K562 (cell line): ENCODE measurements at regions not wholly inside any gene's neighbourhood (a gene's known extent, or its start where the extent isn't known, plus 50 kb on each side); places are given as distances from the start of the nearest gene placed in this dataset.

ENCODE experiments used
- ADNP ChIP-seq: fragments of 200-800 bp; sonication (Bioruptor generic); IDR thresholded peaks from 2 replicates; pipeline ENCODE4 v1.6.1; 2016; ENCODE audit warnings: missing genetic modification characterization, missing compliant biosample characterization
- CC2D1A ChIP-seq: fragments of 450-650 bp; IDR thresholded peaks from 2 replicates; pipeline ENCODE4 v1.6.1; 2017; ENCODE audit warnings: mild to moderate bottlenecking
- CHD2 ChIP-seq: IDR thresholded peaks from 2 replicates; pipeline ENCODE4 v1.6.1; 2011; ENCODE audit warnings: low read depth, low read length
- CREM ChIP-seq: IDR thresholded peaks from 2 replicates; pipeline ENCODE4 v1.6.1; 2014; ENCODE audit warnings: antibody characterized with exemption, low read depth
- CTBP1 ChIP-seq: fragments of 450-650 bp; IDR thresholded peaks from 2 replicates; pipeline ENCODE4 v1.6.1; 2016; ENCODE audit warnings: borderline replicate concordance
- DMBX1 ChIP-seq: fragments of 250-450 bp; sonication (Bioruptor Pico); IDR thresholded peaks from 2 replicates; pipeline ENCODE4 v1.8.0; 2022; ENCODE audit warnings: inconsistent platforms, mild to moderate bottlenecking, moderate library complexity, borderline replicate concordance
- EZH2 ChIP-seq: IDR thresholded peaks from 2 replicates; pipeline ENCODE4 v1.6.1; 2012; ENCODE audit warnings: low read depth, mild to moderate bottlenecking, inconsistent platforms, low read length, borderline replicate concordance
- FOXA3 ChIP-seq, 2 experiments: fragments of 450-650 bp in 1 of 2; sonication (generic) in 1 of 2; formaldehyde crosslinking; IDR thresholded peaks in 1 of 2; conservative IDR thresholded peaks in 1 of 2; 2 replicates each; pipeline versions ENCODE4 v1.4.0 to v1.8.0; 2020 to 2022; ENCODE audit warnings: mild to moderate bottlenecking in 2 of 2, missing genetic modification reagents in 1 of 2
- FOXK1 ChIP-seq: sonication (generic); formaldehyde crosslinking; IDR thresholded peaks from 2 replicates; pipeline ENCODE4 v1.8.0; 2022; ENCODE audit warnings: missing genetic modification reagents, mild to moderate bottlenecking, borderline replicate concordance
- FOXP1 ChIP-seq: sonication (generic); formaldehyde crosslinking; IDR thresholded peaks from 2 replicates; pipeline ENCODE4 v1.8.0; 2022; ENCODE audit warnings: mild to moderate bottlenecking, missing genetic modification reagents
- HDAC3 ChIP-seq: fragments of 450-650 bp; IDR thresholded peaks from 2 replicates; pipeline ENCODE4 v1.6.1; 2018; ENCODE audit warnings: borderline replicate concordance, mild to moderate bottlenecking, moderate library complexity; ENCODE audit not compliant: partially characterized antibody
- HLTF ChIP-seq: fragments of 450-650 bp; IDR thresholded peaks from 2 replicates; pipeline ENCODE4 v1.6.1; 2016
- KAT2B ChIP-seq: IDR thresholded peaks from one replicate; pipeline ENCODE4 v1.6.1; 2012; ENCODE audit warnings: low read depth, mild to moderate bottlenecking, control low read depth, inconsistent platforms, low read length, moderate library complexity
- MCM2 ChIP-seq: fragments of 450-650 bp; IDR thresholded peaks from 2 replicates; pipeline ENCODE4 v1.6.1; 2017; ENCODE audit warnings: low read depth, mild to moderate bottlenecking
- POLR3A ChIP-seq: IDR thresholded peaks from 2 replicates; pipeline ENCODE4 v1.6.1; 2011; ENCODE audit warnings: borderline replicate concordance, mild to moderate bottlenecking, moderate library complexity; ENCODE audit not compliant: insufficient read length, insufficient read depth; ENCODE audit errors: extremely low read depth
- RAD51 ChIP-seq: fragments of 450-650 bp; IDR thresholded peaks from 2 replicates; pipeline ENCODE4 v1.7.1; 2016; ENCODE audit warnings: low read depth, mild to moderate bottlenecking, borderline replicate concordance
- RUNX1 ChIP-seq: sonication (generic); IDR thresholded peaks from 2 replicates; pipeline ENCODE4 v1.6.1; 2016; ENCODE audit warnings: antibody characterized with exemption, low read depth
- SIN3B ChIP-seq: fragments of 450-650 bp; IDR thresholded peaks from 2 replicates; pipeline ENCODE4 v1.6.1; 2017; ENCODE audit warnings: low read depth, mild to moderate bottlenecking, moderate library complexity
- SP1 ChIP-seq: sonication (generic); formaldehyde crosslinking; IDR thresholded peaks from 2 replicates; pipeline ENCODE4 v1.8.1; 2022; ENCODE audit warnings: mild to moderate bottlenecking, missing genetic modification reagents
- TAF15 ChIP-seq: fragments of 200-400 bp; formaldehyde crosslinking; IDR thresholded peaks from 2 replicates; pipeline ENCODE4 v1.6.1; 2017; ENCODE audit warnings: mild to moderate bottlenecking, low read depth, low read length, moderate library complexity
- TBP ChIP-seq: optimal IDR thresholded peaks from 2 replicates; pipeline ENCODE3; 2011; ENCODE audit warnings: low read depth, low read length, improper control_type of control experiment
- ZNF134 ChIP-seq: fragments of 250-450 bp; sonication (Bioruptor Pico); conservative IDR thresholded peaks from 2 replicates; pipeline ENCODE4 v1.4.0; 2020
- ZNF217 ChIP-seq: sonication (generic); formaldehyde crosslinking; IDR thresholded peaks from 2 replicates; pipeline ENCODE4 v1.8.0; 2022; ENCODE audit warnings: mild to moderate bottlenecking, missing genetic modification reagents
- TF ChIP-seq, protein P1 (sequence below): sonication (generic); formaldehyde crosslinking; IDR thresholded peaks from 2 replicates; pipeline ENCODE4 v1.8.0; 2022; ENCODE audit warnings: missing genetic modification reagents, mild to moderate bottlenecking, borderline replicate concordance
- TF ChIP-seq, protein P2 (sequence below): sonication (generic); formaldehyde crosslinking; IDR thresholded peaks from 2 replicates; pipeline ENCODE4 v1.8.0; 2022; ENCODE audit warnings: missing genetic modification reagents, mild to moderate bottlenecking, moderate library complexity, borderline replicate concordance
- TF ChIP-seq, protein P3 (sequence below): fragments of 450-650 bp; IDR thresholded peaks from 2 replicates; pipeline ENCODE4 v1.6.1; 2018; ENCODE audit not compliant: partially characterized antibody

DNA sequence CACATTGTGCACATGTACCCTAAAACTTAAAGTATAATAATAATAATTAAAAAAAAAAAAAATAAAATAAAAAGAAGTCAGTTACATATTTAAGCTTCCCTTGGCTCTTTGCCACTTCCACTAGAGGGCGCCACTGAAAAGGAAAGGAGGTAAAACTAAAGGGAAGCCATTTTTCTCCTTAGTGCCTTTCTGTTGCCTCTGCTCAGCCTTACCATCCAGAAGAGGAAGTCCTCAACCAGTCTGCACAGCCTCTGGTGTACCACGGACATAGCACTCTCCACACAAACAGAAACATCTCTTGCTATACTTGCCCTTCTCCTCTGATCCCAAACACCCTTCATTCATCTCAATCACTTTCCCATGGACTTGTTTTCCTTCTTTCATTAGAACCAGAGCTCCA is 169.0 kb upstream of the EEA1 start (continued):
- TF ChIP-seq TAF15 (no peak), SIN3B (no peak), EZH2 (no peak), CC2D1A (peak; percentile 74), KAT2B (no peak), POLR3A (no peak), RAD51 (no peak), FOXA3 (CRISPR knock-in tag; conservative IDR thresholded peaks at IDR 0.05 in 1 of 2, IDR thresholded peaks at IDR 0.05 in 1 of 2) (no peak), FOXP1 (CRISPR knock-in tag) (no peak), CTBP1 (no peak), FOXK1 (CRISPR knock-in tag) (no peak), DMBX1 (CRISPR knock-in tag) (peak; percentile 92), MCM2 (no peak), ZNF134 (CRISPR knock-in tag) (no peak), SP1 (CRISPR knock-in tag) (no peak), RUNX1 (no peak), HLTF (no peak), ADNP (tag) (no peak), ZNF217 (CRISPR knock-in tag) (no peak), CHD2 (no peak), CREM (no peak), TBP (no peak), HDAC3 (no peak)
- TF ChIP-seq, protein P1, sequence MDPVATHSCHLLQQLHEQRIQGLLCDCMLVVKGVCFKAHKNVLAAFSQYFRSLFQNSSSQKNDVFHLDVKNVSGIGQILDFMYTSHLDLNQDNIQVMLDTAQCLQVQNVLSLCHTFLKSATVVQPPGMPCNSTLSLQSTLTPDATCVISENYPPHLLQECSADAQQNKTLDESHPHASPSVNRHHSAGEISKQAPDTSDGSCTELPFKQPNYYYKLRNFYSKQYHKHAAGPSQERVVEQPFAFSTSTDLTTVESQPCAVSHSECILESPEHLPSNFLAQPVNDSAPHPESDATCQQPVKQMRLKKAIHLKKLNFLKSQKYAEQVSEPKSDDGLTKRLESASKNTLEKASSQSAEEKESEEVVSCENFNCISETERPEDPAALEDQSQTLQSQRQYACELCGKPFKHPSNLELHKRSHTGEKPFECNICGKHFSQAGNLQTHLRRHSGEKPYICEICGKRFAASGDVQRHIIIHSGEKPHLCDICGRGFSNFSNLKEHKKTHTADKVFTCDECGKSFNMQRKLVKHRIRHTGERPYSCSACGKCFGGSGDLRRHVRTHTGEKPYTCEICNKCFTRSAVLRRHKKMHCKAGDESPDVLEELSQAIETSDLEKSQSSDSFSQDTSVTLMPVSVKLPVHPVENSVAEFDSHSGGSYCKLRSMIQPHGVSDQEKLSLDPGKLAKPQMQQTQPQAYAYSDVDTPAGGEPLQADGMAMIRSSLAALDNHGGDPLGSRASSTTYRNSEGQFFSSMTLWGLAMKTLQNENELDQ (CRISPR knock-in tag), result no peak
- TF ChIP-seq, protein P2, sequence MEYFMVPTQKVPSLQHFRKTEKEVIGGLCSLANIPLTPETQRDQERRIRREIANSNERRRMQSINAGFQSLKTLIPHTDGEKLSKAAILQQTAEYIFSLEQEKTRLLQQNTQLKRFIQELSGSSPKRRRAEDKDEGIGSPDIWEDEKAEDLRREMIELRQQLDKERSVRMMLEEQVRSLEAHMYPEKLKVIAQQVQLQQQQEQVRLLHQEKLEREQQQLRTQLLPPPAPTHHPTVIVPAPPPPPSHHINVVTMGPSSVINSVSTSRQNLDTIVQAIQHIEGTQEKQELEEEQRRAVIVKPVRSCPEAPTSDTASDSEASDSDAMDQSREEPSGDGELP (CRISPR knock-in tag), result no peak
- TF ChIP-seq, protein P3, sequence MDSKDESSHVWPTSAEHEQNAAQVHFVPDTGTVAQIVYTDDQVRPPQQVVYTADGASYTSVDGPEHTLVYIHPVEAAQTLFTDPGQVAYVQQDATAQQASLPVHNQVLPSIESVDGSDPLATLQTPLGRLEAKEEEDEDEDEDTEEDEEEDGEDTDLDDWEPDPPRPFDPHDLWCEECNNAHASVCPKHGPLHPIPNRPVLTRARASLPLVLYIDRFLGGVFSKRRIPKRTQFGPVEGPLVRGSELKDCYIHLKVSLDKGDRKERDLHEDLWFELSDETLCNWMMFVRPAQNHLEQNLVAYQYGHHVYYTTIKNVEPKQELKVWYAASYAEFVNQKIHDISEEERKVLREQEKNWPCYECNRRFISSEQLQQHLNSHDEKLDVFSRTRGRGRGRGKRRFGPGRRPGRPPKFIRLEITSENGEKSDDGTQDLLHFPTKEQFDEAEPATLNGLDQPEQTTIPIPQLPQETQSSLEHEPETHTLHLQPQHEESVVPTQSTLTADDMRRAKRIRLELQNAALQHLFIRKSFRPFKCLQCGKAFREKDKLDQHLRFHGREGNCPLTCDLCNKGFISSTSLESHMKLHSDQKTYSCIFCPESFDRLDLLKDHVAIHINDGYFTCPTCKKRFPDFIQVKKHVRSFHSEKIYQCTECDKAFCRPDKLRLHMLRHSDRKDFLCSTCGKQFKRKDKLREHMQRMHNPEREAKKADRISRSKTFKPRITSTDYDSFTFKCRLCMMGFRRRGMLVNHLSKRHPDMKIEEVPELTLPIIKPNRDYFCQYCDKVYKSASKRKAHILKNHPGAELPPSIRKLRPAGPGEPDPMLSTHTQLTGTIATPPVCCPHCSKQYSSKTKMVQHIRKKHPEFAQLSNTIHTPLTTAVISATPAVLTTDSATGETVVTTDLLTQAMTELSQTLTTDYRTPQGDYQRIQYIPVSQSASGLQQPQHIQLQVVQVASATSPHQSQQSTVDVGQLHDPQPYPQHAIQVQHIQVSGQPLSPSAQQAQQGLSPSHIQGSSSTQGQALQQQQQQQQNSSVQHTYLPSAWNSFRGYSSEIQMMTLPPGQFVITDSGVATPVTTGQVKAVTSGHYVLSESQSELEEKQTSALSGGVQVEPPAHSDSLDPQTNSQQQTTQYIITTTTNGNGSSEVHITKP, result no peak
